CD4-positive, alpha-beta T cell treated with Interleukin-6 for 4 hours (primary cell): ENCODE measurements at regions not wholly inside any gene's neighbourhood (a gene's known extent, or its start where the extent isn't known, plus 50 kb on each side); places are given as distances from the start of the nearest gene placed in this dataset.

ENCODE experiments used
- DNase-seq: peaks from one replicate; pipeline ENCODE4 v3.0.0-alpha.2; 2020; ENCODE audit warnings: mixed read lengths

DNA sequence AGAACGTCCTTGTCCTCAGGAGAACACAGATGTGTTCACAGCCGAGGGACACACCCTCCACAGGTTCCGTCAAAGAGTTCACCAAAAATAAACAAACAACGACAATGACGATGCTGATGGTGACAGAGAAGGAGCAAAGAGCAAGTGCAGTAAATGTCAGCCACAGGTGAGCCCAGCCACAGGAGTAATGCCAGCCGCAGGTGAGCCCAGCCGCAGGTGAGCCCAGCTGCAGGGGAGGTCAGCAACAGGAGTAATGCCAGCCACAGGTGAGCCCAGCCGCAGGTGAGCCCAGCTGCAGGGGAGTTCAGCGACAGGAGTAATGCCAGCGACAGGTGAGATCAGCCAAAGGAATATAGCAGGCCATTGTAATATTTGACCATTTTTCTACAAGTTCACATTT, 315.2 kb downstream of the FOXL1 start:
- no peak for DNase-seq

DNA sequence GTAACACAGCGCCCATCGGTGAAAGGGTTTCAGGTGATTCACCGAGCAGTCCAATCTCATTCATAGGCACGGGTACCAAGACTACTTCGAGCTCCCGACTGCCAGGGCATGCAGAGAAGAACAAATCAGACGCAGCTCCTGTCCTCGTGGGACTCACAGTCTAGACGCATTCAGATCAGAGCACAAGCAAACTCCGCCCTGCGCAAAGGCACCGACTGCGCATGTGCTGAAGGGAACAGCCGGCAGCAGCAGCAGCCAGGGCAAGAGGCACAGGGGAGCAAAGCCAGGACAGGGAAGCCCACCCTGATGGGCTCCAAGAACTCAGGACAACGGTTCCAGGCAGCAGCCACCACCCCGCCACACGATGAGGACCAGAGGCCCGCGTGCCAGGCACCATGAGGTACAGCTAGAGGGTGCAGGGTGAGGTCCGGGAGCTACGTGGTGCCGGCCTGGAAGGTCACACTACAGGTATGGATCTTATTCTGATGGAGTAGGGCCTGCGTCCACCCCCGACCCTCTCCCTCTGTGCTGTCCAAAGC, 315.7 kb downstream of the FOXL1 start:
- DNase-seq = no peak

DNA sequence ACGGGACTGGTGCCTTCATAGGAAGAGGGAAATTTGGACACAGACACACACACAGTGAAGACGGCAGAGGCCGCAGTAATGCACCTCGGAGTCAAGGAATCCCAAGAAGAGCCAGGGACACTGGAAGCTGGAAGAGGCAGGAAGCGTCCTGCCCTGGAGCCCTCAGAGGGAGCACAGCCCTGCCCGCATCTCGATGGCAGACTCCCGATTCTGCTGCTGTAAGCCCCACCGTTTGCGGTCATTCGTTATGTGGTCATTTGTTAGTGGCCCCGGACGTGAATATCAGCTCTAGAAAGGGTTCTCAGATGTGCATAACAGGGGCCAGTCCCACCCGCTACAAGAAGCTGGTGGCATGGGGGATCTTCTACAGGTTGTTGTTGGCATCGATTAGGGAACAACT, 316.6 kb downstream of the FOXL1 start:
- no peak for DNase-seq

GRCh38 chr16:86895606-86896005, 317.3 kb downstream of the FOXL1 start:
- no peak for DNase-seq

DNA sequence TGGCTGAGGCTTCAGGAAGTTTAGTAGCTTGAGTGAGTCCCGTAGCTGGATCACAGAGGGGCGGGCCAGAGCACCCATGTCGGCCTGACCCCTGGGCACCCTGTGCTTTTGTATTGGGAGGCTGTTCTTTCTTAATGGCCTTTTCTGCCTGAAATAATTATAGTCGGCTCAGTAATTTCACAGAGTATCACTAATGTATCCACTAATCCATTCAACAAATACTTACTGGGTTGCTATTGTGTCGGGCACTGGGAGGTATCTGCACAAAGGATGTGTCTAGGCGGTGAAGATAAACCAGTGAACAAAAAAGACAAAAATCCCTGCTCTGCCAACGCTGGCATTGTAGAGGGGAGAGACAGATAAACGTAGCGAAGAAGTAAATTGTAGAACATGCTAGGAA, 318.6 kb downstream of the FOXL1 start:
- DNase-seq = no peak

GRCh38 chr16:86897486-86897885, 319.1 kb downstream of the FOXL1 start:
- no peak for DNase-seq

GRCh38 chr16:86898386-86898785, 320.0 kb downstream of the FOXL1 start:
- DNase-seq = no peak

DNA sequence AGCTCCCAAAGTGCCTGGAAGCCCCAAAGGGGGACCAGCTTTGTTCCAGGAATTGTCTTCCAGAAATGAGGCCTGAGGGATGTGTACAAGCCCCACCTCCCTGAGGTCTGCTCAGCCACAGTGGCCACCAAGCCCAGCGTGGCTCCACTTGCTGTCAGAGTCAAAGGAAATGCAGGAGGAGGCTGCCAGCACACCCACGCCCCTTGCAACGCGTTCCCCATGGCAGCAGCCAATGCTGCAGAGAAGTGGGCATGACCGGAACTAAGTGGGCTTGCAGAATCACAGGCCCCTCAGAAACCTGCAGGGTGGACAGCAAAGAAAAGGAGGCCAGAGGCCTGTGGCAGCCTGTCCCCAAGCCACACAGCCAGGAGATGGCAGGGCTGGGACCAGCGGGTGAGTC, 320.8 kb downstream of the FOXL1 start:
- DNase-seq = no peak

DNA sequence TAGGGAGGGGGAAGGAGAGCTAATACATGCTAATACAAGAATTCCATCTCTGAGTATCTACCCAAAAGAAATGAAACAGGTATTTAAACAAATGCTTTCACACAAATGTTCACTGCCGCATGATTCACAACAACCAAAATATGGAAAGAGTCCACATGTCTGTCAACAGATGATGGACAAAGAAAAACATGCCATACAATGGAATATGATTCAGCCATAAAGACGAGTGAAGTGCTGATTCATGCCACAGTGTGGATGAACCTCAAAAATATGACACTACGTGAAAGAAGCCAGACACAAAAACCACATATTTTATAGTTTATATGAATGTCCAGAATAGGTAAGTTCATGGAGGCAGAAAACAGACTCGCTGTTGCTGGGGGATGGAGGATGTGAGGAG, 321.4 kb downstream of the FOXL1 start:
- DNase-seq = no peak

DNA sequence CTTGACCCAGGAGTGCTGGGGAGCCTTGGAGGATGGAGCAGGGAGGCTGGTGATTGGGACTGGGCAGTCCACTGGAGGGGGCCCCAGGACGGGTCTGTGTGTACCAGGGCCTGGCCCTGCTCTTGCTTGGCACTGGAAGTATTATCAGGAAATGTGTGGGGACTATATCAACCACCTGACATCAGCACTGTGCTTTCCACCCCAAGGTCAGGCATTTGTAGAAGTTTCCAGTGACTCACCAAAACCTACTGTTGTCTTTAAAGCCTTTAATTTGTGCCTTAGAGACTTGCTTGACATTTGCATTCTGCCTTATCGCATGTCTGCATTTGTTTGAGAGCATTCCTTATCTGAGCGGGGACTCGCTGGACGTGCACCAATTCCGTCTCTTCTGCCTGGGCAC, 323.1 kb downstream of the FOXL1 start:
- no peak for DNase-seq

DNA sequence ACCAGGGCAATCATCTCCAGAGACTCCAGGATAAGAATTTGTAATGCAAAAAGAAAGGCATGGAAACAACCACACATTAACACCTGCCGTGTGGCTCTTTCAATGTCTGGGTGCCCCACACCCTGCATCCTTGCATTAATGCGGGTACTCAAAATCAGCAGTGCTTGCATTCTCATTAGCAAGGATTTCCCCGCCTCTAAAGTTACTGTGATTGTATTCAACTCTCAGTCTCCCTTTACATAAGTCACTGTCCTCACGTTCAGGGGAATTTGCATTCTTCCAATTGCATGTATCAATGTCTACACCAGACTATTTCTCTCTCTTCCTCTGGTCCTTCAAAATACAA, 324.3 kb downstream of the FOXL1 start:
- no peak for DNase-seq

DNA sequence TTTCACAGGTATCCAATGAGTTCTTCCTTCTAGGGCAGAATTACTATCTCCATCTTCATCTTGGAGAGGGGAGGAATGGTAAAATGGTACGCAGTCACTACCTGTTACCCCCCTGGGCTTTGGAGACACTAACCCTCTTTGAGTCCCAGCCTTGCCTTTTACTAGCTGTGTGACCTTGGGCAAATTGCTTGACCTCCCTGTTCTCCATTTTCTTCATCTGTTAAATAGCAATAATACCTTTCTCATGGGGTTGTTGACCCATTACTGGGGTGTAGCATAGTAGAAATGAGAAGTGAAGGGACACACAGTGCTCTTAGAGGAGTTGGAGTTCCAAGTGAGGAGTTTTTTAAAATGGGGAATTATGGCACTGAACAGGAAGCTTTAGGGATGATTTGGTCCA, 324.7 kb downstream of the FOXL1 start:
- no peak for DNase-seq

GRCh38 chr16:86905302-86905701, 327.0 kb downstream of the FOXL1 start:
- DNase-seq = no peak

DNA sequence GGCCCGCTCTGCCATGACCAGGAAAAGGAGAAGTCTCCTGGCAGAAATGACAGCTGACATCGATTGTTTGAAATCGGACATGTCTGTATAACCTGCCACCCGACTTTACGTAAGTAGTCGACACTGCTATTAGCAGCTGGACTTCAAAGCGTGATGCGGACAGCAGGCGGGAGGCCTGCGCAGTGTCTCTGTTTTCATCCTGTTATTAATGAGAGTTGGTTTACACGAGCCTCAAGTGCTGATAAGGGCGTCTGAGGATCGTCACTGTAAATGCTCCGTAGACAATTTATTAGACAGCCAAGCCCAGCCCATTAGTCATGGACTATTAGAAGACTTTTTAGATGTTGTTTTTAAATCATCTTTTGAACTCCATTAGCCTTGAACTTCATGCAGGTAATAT, 328.3 kb downstream of the FOXL1 start:
- no peak for DNase-seq

GRCh38 chr16:86909359-86910160, 331.2 kb downstream of the FOXL1 start:
- no peak for DNase-seq

DNA sequence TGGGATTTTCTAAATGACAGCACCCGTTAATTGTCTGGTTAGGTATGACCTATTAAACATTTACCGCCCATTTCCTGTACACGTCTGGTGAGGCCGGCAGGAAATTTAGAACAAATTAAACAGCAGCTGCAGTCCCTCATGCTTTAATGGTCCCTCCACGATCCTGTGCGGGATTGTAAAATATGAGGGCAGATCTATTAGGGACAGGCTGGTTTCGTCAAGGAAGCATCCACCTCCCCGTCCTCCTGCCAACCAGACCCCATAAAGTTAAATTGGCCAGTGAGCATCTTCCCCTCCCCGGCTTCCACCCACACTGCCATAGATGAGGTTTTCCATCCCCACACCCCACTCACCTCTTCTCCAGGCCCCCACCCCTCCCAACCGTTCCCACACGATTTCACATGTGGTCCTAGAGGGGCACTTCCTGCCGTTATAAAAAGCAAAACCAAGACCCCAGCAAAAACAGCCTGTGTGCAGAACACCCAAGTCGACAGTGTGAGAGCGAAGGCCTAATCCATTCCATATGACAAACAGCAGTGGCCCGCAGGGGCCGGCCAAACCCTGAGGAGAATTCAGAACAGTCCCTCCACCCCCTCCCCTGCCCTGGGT, 331.9 kb downstream of the FOXL1 start:
- no peak for DNase-seq

DNA sequence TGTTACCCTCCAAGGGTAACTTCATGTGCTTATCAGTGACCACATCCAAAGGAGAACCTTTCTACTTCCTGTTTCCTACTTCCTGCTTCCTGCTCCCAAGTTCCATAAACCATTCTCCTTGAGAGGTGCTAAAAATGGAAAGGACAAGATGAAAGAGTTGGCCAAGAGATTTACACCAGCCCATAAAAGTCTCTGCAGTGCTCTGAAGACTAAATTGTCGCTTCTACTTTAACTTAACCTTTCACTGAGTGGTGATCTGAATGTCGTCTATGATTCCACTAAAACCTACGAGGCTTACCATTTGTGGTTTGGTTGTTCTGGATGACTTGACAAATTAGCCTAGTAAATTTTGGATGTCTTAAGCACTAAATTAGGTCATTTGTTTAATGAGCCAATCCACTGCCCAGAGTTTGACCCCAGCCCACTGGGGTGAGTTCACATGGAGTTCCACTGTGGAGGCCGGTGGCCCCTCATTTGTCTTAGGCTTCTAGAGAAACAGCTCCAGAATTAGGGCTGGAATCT, 333.1 kb downstream of the FOXL1 start:
- no peak for DNase-seq

DNA sequence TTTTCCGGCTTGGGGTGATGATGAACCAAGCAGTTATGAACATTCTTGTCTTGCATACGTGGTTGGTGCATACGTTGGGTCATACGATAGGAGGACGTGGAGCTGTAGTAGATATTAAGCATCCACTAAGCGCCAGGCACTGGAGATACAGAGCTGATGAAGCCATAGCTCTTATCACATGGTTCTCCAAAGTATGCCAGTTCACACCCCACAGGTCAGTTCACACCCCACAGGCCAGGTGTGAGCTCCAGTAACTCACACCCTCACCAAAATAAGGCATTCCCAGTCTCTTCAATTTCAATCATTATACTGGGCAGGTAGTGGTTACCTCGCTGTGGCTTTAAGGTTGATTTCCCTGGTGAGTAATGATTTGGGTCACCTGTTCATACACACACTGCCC, 335.5 kb downstream of the FOXL1 start:
- no peak for DNase-seq

- no peak for DNase-seq
These were observed 336.7 kb downstream of the FOXL1 start for GRCh38 chr16:86914876-86915717.

- DNase-seq = no peak
These were observed 339.4 kb downstream of the FOXL1 start for GRCh38 chr16:86917471-86918365.

DNA sequence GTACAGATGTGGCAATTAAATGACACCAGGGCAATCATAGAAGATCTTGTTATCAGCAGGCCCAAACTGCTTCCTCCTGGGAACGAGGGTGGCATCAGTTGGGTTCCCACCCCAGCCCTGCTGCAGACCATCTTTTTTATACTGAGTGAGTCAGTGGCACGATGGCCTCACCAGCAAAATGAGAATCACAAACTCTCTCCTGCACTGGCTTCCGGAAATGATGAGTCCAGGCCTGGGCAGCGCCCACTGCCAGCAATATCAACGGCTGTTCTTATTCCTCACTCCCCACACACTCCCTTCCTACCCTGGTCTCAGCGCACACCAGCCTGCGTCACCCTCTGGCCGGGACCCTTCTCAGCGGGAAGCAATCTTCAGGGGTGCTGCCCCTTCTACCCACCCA, 340.3 kb downstream of the FOXL1 start:
- no peak for DNase-seq

GRCh38 chr16:86919078-86919477, 340.7 kb downstream of the FOXL1 start:
- no peak for DNase-seq
